Middle frontal gyrus (tissue), 1 donor: ENCODE measurements at regions not wholly inside any gene's neighbourhood (a gene's known extent, or its start where the extent isn't known, plus 50 kb on each side); places are given as distances from the start of the nearest gene placed in this dataset.
"Not testable (repeated sequence)": the region's sequence is repeated elsewhere in the genome, so short reads cannot be mapped to it uniquely, and the experiment has no call there.

Experiments
- DNase-seq: peaks from one replicate; pipeline ENCODE4 v3.0.0-alpha.2; 2015; ENCODE audit warnings: low spot score; ENCODE audit errors: extremely low spot score

- peak; percentile 71 for DNase-seq
Observed at GRCh38 chr14:53306911-53307310, 153.8 kb upstream of the DDHD1 start.

- peak; percentile 65 for DNase-seq
Observed at GRCh38 chr14:53306267-53306721, 153.2 kb upstream of the DDHD1 start.

GRCh38 chr14:53304726-53305381 lies 151.7 kb upstream of the DDHD1 start:
- DNase-seq, result no peak

- peak; percentile 37 for DNase-seq
Observed at GRCh38 chr14:53295985-53296582, 143.0 kb upstream of the DDHD1 start.

- DNase-seq, result no peak
Observed at GRCh38 chr14:53295372-53295771, 142.2 kb upstream of the DDHD1 start.

GRCh38 chr14:53286301-53286700 lies 133.2 kb upstream of the DDHD1 start:
- no peak for DNase-seq

GRCh38 chr14:53285821-53286220 lies 132.7 kb upstream of the DDHD1 start:
- DNase-seq, result no peak

GRCh38 chr14:53285064-53285463 lies 131.9 kb upstream of the DDHD1 start:
- DNase-seq, result no peak

- DNase-seq, result no peak
Observed at GRCh38 chr14:53278602-53279506, 125.7 kb upstream of the DDHD1 start.

GRCh38 chr14:53273671-53274072 lies 120.5 kb upstream of the DDHD1 start:
- no peak for DNase-seq

- DNase-seq, result no peak
Observed at GRCh38 chr14:53265025-53265424, 111.9 kb upstream of the DDHD1 start.

GRCh38 chr14:53260928-53261327 lies 107.8 kb upstream of the DDHD1 start:
- no peak for DNase-seq

GRCh38 chr14:53260286-53260685 lies 107.2 kb upstream of the DDHD1 start:
- no peak for DNase-seq

GRCh38 chr14:53252141-53252540 lies 99.0 kb upstream of the DDHD1 start:
- no peak for DNase-seq

GRCh38 chr14:53249059-53249458 lies 95.9 kb upstream of the DDHD1 start:
- no peak for DNase-seq

- no peak for DNase-seq
Observed at GRCh38 chr14:53247596-53248370, 94.7 kb upstream of the DDHD1 start.

- not testable (repeated sequence) for DNase-seq
Observed at GRCh38 chr14:53242898-53243297, 89.8 kb upstream of the DDHD1 start.

- DNase-seq, result no peak
Observed at GRCh38 chr14:53237488-53237887, 84.4 kb upstream of the DDHD1 start.

- no peak for DNase-seq
Observed at GRCh38 chr14:53236708-53237107, 83.6 kb upstream of the DDHD1 start.

GRCh38 chr14:53231171-53231570 lies 78.0 kb upstream of the DDHD1 start:
- DNase-seq, result no peak

GRCh38 chr14:53228966-53229365 lies 75.8 kb upstream of the DDHD1 start:
- no peak for DNase-seq
